H54 (cell line): ENCODE measurements at regions not wholly inside any gene's neighbourhood (a gene's known extent, or its start where the extent isn't known, plus 50 kb on each side); places are given as distances from the start of the nearest gene placed in this dataset.

ENCODE experiments used
- DNase-seq: peaks from one replicate; pipeline ENCODE4 v3.0.0; 2011; ENCODE audit warnings: low spot score, mixed read lengths; ENCODE audit not compliant: insufficient read length
- FAIRE-seq: peaks from 3 replicates; lab custom pipeline; 2011; peaks lifted over from hg19 to GRCh38; lab: Jason Lieb, UNC
- POLR2A ChIP-seq: IDR thresholded peaks from 2 replicates; pipeline ENCODE4 v1.6.1; 2011; ENCODE audit warnings: low read depth, mild to moderate bottlenecking, low read length

- FAIRE-seq (no peak), DNase-seq (no peak)
- no peak for TF ChIP-seq POLR2A
Measured at GRCh38 chr18:39972521-39972920, 1982.5 kb upstream of the PIK3C3 start.

- FAIRE-seq (no peak), DNase-seq (no peak)
- no peak for TF ChIP-seq POLR2A
Measured at GRCh38 chr18:39969803-39970494, 1985.1 kb upstream of the PIK3C3 start.

GRCh38 chr18:39966275-39966674 is 1988.8 kb upstream of the PIK3C3 start:
- DNase-seq, result no peak
- no peak for TF ChIP-seq POLR2A
- no peak for FAIRE-seq

- no peak for TF ChIP-seq POLR2A
- FAIRE-seq (no peak), DNase-seq (no peak)
Measured at GRCh38 chr18:39962546-39962945, 1992.5 kb upstream of the PIK3C3 start.

GRCh38 chr18:39960550-39960949 is 1994.5 kb upstream of the PIK3C3 start:
- DNase-seq, result no peak
- no peak for FAIRE-seq
- TF ChIP-seq POLR2A, result no peak

- no peak for TF ChIP-seq POLR2A
- FAIRE-seq (no peak), DNase-seq (no peak)
Measured at GRCh38 chr18:39959839-39960238, 1995.2 kb upstream of the PIK3C3 start.

GRCh38 chr18:39958876-39959275 is 1996.2 kb upstream of the PIK3C3 start:
- no peak for FAIRE-seq
- DNase-seq, result no peak
- TF ChIP-seq POLR2A, result no peak

GRCh38 chr18:39952816-39953215 is 2002.2 kb upstream of the PIK3C3 start:
- DNase-seq, result no peak
- no peak for FAIRE-seq
- TF ChIP-seq POLR2A, result no peak

GRCh38 chr18:39951142-39951720 is 2003.8 kb upstream of the PIK3C3 start:
- no peak for TF ChIP-seq POLR2A
- FAIRE-seq, result no peak
- no peak for DNase-seq

GRCh38 chr18:39946623-39947061 is 2008.4 kb upstream of the PIK3C3 start:
- FAIRE-seq (no peak), DNase-seq (peak; percentile 1)

GRCh38 chr18:39945076-39945475 is 2010.0 kb upstream of the PIK3C3 start:
- FAIRE-seq, result no peak
- DNase-seq, result no peak
- no peak for TF ChIP-seq POLR2A

More at GRCh38 chr18:39946623-39947061, 2008.4 kb upstream of the PIK3C3 start:
- no peak for TF ChIP-seq POLR2A

- FAIRE-seq, result no peak
- no peak for TF ChIP-seq POLR2A
- DNase-seq, result no peak
Measured at GRCh38 chr18:39942702-39943101, 2012.3 kb upstream of the PIK3C3 start.

- no peak for FAIRE-seq
- no peak for TF ChIP-seq POLR2A
- no peak for DNase-seq
Measured at GRCh38 chr18:39938676-39939608, 2016.1 kb upstream of the PIK3C3 start.

GRCh38 chr18:39935598-39935997 is 2019.4 kb upstream of the PIK3C3 start:
- no peak for TF ChIP-seq POLR2A
- FAIRE-seq, result no peak
- DNase-seq, result no peak
